Colon (tissue), 2 donors: ENCODE measurements at regions not wholly inside any gene's neighbourhood (a gene's known extent, or its start where the extent isn't known, plus 50 kb on each side); places are given as distances from the start of the nearest gene placed in this dataset.

ENCODE experiments used
- FAIRE-seq: peaks from 2 replicates; lab custom pipeline; 2012; peaks lifted over from hg19 to GRCh38; lab: Jason Lieb, UNC
- donor health status: control.
- donor health status: control.

DNA sequence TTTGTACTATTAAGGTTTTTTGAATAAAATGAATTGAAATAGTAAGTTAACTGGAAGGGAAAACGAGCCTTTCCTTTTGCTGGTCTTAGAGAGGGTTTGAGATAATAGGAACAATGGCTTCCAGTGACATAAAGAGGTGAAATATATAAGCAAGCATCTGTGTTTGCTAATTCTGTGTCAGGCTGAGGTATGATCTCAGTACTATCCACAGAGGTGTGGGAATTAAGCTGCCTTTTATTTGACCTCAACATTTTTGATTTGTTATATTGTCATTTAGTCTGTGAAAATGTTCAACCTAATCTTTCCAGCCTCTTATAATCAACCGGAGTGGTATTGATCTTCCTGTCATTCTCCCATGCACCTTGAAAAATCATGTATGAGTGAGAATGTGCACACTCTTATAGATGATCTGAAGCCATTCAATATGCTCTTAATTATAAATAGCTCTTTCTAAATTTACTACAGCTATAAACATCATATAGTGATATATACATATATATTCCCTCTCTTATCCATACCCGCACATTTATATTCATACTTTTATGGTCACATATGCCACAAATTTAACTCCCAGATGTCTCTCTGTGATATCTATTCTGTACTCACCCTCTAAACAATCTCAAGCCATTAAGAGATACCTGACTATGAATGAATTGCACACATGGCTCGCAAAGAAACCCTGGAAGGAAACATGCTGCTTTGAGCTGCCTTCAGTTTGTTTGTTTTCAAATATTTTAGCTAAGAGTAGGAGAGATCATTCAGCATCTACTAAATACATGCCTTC lies 754.7 kb upstream of the NRSN1 start:
- FAIRE-seq, result no peak

DNA sequence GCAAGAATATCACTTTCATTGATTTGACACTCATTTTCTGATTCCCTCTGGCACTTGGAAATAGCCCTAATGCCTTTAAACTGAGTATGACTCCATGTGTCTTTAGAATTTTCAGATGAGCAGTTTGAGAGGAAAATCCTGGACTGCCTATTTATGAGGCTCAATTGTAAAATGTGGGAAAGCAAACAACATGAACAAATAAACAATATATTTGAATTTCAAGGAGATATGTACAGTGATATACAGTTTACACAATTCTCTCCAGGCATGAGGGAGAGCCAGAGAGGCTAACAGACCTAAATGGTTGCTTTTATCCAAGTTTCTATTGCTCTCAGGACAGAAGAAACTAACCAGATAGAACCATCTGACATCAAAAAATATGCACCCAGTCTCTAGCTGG lies 748.2 kb upstream of the NRSN1 start:
- FAIRE-seq, result no peak

DNA sequence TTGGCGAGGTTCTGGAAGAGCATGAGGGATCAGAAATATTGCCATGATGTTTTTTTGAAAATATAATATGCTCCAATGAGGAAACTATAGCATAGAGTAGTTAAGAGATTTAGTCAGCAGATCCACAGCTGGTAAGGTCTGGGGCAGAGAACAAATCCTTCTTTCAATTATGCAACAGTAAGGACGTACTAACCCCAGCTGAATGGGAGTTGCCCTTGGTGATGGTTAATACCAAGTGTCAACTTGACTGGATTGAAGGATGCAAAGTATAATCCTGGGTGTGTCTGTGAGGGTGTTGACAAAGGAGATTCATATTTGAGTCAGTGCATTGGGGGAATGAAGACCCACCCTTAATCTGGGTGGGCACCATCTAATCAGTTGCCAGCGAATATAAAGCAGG lies 745.5 kb upstream of the NRSN1 start:
- no peak for FAIRE-seq

DNA sequence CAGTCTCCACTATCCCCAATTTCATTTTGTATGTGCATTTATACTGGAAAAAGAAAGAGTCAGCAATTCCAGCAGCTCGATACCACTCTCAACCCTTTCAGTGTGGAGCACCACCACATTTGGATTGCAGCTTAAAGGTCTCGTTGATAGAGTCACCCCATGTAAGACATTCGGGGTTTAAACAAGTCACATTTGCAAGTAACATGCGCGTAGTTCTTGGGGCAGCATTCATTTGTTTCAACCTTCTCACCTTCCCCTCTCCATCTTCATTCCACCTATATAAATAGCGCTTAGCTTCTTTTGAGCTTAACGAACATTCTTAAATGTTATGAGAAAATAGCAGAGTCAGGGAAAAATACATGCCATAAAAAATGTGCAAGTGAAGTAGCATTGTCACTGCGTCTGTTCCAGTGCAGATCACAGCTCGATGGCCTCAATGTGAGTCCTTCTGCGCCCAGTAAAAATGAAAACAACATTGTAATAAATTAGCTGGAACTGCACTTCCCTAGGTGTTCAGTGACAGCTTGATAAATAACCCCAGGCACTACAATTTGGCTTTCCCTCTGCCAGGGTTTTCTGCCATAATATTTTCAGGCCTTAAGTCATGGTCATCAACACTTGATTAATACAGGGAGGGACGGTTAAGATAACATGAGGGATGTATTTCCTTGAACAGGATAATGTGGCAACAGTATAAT lies 737.8 kb upstream of the NRSN1 start:
- no peak for FAIRE-seq

DNA sequence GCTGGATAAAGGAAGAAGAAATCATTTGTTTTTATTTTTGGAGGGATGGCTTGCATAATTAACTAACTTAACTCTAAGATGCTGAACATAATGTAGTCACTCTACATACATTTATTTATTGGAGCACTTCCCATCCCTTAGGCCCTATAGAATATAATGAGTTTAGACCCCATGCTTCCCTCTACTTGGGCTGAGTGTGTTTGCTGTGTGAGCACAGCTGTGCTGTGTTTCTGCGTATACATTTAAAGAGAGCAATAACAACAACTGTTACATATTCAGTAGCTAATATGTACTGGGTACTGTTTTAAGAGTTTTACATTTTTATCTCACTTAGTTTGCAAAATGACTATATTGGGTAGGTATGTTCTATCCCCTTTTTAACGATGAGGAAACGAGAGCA lies 736.6 kb upstream of the NRSN1 start:
- FAIRE-seq, result no peak

DNA sequence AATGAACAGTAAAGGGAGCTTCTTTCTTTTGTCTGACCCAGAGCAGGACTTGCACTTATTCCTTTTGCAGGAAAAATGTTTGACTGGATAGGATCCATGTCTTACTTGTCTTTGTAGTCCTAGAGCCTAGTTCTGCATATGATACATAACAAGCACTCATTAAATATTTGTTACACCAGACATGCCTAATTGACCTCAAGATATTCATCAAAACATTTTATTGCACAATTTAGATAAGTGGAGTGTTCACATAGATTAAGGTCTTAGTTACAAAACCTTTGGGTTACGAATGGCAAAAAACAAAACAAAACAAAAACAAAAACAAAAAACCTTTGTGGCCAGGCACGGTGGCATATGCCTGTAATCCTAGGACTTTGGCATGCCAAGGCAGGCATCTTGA lies 735.8 kb upstream of the NRSN1 start:
- FAIRE-seq, result no peak

DNA sequence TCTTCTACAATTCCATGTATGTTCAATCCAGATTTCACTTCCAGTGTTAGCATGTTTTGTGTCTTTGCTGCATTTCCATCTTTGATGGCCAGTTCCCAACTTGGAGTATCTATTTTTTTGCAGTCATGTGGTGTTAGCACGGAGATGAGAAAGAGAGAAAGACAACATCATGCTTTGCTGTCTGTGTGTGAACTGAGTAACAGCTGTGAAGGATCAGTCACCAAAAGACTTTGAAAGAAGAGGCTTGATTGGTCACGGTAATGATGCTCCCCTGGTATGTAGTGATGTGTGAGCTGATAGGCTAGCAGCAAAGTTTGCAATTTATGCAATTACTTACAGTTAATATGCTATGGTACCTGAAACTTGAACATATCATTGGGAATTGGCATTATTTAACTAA lies 731.3 kb upstream of the NRSN1 start:
- FAIRE-seq, result no peak

DNA sequence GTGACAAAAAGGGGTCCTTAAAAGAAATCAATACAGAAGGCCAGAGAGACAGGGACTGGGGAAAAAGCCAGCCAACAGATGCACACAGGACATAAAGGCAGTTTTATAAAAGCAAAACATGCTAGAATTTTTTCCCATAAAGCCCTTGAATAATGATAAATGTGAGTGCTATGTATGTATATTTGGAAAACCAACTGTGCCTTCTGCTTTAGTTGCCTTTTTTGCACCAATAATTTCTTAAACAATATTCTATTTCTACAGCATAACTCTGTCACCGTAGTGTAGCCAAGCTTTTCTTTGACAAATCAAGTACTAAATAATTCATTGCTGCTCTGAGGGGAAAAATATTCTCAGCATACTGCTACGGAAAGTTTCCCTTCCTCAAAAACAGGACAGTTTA lies 730.6 kb upstream of the NRSN1 start:
- no peak for FAIRE-seq

DNA sequence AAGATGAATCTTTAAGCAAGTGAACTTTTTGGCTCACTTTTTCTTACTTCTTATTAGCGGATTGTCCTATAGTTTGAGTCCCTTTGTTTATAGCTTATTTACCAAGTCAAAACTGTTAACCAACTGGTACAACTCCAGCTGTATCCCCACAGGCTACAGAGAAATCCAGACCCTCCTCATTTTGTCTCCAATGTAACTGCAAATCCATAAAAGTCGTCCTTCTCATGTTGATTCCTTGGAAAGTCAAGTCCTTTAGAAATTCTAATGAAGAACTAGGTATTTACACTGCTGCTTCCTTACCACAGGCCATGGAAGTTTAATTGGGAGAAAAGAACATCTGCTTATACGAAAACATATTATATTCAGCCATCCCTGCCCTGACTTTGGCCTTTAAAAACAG lies 729.1 kb upstream of the NRSN1 start:
- FAIRE-seq, result no peak

DNA sequence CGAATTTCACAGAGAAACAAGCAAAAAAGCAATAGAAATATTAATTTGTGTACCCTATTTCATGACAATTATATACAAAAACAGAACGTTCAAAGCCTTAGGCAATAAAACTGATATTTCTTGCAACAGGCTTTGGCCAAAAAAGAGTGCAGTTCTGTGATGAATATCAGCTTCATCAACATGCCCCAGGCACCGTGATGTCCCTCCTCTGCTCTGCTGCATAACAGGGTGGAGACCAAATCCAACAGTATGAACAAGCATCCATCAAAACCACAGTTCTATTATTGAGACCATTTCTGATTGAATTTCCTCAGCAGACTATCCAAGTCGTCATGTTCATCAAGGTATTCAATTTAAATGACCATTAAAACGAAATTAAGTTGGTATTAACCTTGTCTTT lies 722.6 kb upstream of the NRSN1 start:
- no peak for FAIRE-seq

DNA sequence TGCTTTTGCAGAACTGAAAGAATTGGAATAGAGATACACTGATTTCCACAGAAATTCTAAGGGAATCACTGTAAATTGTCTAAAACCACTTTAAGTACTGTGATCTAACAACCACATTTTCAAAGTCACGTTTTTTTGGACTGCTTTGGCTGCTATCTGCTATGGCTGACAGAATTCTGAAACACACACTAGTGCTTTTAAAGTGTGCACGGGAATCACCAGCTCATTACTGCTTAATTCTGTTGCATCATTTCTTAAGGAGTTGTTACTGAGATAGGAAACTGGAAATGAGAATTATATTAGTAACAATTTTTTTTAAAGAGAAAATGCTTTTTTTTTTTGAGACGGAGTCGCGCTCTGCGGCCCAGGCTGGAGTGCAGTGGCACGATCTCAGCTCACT lies 716.5 kb upstream of the NRSN1 start:
- FAIRE-seq, result no peak

DNA sequence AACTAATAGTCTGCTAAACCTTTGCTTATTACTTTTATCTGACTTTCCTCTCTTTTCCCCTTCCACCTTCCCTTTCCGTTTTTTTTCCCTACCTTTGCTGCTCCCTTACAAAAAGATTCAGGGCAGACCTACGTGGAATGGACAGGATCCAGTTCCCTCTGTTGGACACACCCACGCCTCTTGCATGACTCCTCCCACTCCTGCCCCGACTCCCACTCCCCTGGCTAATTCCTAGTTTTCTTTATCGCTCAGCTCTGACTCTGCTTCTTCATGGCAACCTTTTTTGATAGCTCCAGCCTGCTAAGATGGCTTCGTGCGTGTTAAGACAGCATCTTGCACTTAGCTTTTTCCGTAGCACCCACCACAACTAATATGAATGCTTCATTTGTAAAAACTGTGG lies 715.6 kb upstream of the NRSN1 start:
- FAIRE-seq, result no peak

DNA sequence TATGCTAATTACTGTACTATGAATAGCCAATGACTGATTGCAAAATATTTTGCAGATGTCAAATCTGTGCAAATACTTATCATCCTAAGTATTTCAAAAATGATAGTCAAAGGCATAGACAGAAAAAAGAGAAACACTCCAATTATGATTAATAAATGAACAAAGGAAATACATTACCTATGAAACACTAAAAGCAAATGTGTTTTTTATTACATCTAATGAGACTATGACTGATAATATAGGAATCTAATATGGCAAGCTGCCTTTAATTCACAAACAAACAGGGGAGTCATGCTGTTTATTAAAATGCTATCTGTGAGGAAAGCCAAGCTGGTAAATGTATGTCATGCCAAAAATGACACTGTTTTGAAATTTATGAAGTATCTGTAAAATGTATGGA lies 713.2 kb upstream of the NRSN1 start:
- FAIRE-seq, result no peak

DNA sequence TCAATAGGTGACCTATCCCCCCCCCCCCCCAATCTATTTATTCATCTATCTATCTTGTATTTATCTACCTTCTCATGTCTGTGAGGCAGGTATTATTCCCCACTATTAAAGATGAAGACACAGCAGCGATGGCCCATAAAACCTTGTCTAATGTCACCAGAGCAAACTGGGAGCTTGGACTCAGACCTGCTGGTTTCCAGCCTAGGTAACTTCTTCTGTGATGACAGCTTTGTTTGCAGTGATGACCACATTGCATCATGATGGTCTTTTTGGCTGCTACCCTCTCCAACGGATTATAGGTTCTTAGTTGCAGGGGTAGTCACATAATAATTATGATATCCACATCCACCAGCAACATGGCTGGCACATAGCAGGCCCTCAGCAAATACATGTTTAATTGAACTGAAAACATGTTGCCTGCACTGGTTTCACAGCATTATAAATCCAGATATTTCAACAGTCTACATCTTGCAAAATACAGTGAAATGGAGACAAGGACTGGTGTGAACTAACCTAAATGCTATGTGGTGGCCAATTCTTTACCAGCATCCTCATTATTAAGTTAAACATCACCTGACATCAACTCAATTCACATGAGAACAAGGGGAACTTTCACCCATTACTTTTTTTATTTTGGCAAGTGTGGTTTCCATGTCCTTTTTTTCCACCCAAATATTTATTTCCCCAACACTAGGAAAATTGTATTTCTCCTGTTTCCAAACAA lies 712.5 kb upstream of the NRSN1 start:
- no peak for FAIRE-seq

DNA sequence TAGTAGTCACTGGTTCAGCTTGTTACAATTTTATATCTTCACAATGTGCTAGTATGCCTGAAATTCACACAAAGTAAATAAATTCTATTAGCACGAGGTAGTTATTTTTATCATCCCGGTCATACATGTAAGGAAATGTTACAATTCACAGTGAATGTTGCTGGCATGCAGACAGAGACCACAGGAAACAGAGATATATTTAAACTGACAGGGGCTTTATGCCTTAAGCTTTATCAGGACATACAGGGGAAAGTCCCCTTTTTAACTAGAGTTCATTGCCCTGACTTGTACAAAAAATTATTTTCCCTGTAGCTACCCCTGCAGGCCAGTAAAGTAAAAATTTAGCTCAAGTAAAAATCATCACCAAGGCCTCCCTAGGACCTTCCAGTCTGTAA lies 712.0 kb upstream of the NRSN1 start:
- no peak for FAIRE-seq

DNA sequence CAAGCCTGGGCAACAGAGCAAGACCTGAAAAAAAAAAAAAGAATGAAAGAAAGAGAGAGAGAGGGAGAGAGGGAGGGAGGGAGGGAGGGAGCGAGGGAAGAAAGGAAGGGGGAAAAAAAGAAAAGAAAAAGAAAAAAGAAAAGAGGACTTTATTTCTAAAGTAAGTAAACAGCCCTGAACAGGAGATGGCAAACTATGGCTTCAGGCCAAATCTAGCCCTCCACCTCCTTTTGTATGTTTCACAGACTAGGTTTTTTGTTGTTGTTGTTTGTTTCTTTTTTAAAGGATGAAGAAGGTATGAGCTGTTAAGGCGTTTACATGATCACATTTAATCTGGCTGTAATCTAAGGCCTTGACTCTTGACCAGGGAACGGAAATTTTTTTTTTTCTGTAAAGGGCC lies 711.1 kb upstream of the NRSN1 start:
- FAIRE-seq, result no peak

DNA sequence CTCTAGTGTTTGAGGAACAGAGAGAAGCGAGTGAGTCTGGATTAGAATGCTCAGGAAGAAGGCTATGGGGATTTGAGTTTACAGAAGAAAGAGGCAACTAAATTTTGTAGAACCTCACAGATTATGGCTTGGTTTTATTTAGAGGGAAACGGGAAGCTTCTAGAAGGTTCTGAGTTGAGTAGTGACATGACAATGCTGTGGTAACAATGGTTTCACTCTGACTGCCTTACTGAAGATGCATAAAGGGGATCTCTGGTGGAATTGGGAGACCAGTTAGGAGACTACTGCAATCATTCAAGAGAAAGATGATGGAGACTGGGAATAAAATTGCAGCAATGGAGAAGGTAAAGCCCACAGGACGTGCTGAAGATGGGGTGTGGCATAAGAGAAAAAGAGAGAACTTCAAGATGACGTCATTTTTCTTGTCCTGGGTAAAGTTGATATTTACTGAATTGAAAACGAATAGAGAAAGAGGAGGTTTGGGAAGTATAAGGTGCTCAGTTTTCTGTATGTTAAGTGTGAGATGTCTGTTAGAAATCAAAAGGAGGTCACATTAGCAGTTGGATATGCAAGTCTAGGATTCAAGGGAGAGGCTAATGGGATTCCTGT lies 710.1 kb upstream of the NRSN1 start:
- no peak for FAIRE-seq

DNA sequence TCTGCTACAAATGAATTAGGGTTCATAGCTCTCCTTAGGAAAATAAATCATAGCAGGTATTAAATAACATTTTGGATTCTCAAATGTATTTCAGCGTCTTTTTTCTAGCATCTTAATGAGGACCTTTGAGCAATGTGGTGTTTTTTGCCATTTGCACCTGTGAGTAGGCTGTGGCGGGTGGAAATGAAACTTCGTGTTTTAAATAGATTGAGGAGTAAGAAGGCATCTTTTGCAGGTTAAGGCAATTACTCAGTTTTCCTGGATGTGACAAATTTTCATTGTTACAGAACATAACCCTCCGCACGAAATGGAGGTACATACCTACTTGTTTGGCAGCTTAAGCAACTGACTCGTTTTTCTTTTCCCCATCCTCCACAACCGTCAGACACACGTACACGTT lies 708.9 kb upstream of the NRSN1 start:
- FAIRE-seq, result no peak

DNA sequence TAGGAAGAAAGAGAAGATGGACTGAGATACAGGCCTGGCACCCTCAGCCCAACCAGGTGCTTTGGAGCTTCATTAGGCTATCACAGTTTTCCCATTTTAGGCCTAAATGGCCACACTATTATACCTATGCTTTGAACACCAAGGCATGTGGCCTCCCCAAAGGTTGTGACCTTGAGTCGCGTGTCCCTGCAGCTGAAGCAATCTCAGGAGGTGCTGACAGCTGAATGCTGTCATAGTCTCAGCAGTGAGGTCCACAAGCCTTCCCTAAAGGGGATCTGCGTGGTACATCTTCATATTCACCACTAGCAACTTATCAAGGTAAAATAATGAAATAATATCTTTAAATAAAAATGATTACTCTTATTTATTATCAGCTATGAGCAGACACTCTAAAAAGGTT lies 707.9 kb upstream of the NRSN1 start:
- FAIRE-seq, result no peak

DNA sequence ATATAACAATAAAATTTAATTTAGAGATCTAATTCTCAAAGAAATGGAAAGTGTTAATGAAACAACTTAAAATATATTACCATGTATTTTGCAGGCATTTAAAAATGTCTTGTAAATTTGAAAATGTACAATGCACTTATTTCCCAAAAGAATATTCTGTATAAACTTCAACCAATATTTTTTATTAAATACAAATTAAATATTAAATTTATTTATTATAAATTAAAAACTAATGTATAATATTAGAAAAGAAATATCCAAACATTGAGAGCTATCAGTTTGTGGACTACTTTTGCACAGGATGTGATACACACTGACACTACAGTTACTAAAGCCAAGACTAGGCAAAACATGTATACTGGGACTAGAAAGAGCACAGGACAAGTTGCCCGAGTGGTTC lies 707.0 kb upstream of the NRSN1 start:
- FAIRE-seq, result peak; percentile 41

DNA sequence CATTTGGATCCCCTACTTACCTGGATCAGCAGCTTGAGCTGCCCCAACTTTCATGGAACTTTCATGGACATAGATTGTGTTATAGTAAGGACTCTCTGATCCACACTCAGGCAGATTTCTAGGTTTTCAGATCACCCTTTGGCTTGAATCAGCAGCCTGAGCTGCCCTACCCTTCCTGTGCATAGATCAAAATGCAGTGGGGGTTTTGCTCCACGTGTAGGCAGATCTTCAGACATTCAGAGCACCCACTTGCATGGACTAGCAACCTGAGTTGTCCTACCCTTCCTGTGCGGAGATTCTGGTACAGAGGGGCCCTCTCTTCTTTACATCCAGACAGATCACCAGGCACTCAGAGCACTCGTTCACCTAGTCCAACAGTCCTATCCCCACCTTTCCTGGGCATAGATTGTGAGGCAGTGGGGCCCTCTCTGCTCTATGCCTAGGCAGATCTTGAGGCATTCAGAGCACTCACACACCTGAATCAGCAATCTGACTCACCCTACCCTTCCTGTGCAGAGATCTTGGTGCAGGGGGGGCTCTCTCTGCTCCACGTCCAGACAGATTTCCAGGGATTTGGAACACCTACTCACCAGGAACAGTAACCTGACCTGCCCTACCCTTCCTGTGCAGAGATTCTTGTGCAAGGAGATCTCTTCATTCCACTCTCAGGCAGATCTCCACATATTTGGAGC lies 705.2 kb upstream of the NRSN1 start:
- no peak for FAIRE-seq

DNA sequence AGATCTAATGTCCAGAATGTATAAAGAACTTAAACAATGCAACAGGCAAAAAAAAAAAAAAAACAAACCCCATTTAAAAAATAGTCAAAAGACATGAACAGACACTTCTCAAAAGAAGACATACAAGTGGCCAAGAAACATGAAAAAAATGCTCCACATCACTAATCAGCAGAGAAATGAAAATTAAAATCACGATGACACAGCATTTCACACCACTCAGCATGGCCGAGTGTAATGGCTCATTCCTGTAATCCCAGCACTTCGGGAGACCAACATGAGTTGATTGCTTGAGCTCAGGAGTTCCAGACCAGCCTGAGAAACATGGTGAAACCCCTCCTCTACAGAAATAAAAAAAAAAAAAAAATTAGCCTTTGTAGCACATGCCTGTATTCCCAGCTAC lies 701.4 kb upstream of the NRSN1 start:
- FAIRE-seq, result no peak
